MCF 10A (cell line): ENCODE measurements at regions not wholly inside any gene's neighbourhood (a gene's known extent, or its start where the extent isn't known, plus 50 kb on each side); places are given as distances from the start of the nearest gene placed in this dataset.

Experiments used
- BruUV-seq: library from RNA; stranded (reverse); fragments of 400-500 nt; replicated peaks from 2 replicates; lab custom pipeline; 2021; lab: Mats Ljungman, UMichigan
- CTCF ChIA-PET: fragments of 300-600 bp; sonication (Branson Sonifier 250); formaldehyde crosslinking; extraction: SDS; loops from one replicate; lab custom pipeline; 2021; ENCODE audit warnings: antibody characterized with exemption, inconsistent platforms; lab: Yijun Ruan, JAX
- POLR2A ChIA-PET: fragments of 300-600, 350-650 bp; sonication (Branson Sonifier 250); formaldehyde crosslinking; extraction: SDS; loops from one replicate; lab custom pipeline; 2020; ENCODE audit warnings: antibody characterized with exemption, inconsistent platforms; lab: Yijun Ruan, JAX
- DNase-seq: peaks from one replicate; pipeline ENCODE4 v3.0.0-alpha.2; 2018; ENCODE audit not compliant: unreplicated experiment
- H3K27ac Mint-ChIP-seq: one replicate; pipeline ENCODE4 v1.8.0; 2022; ENCODE audit warnings: mild to moderate bottlenecking, low read depth, mixed read lengths; ENCODE audit not compliant: unreplicated experiment
- H3K27me3 Mint-ChIP-seq: one replicate; pipeline ENCODE4 v1.8.0; 2022; ENCODE audit warnings: mixed read lengths; ENCODE audit not compliant: insufficient read depth, unreplicated experiment
- H3K36me3 Mint-ChIP-seq: one replicate; pipeline ENCODE4 v1.8.0; 2022; ENCODE audit warnings: mild to moderate bottlenecking, moderate library complexity, mixed read lengths; ENCODE audit not compliant: insufficient read depth, unreplicated experiment
- H3K4me1 Mint-ChIP-seq: one replicate; pipeline ENCODE4 v1.8.0; 2022; ENCODE audit warnings: mixed read lengths; ENCODE audit not compliant: insufficient read depth, unreplicated experiment
- H3K4me3 Mint-ChIP-seq: one replicate; pipeline ENCODE4 v1.8.0; 2022; ENCODE audit warnings: mild to moderate bottlenecking, moderate library complexity, mixed read lengths; ENCODE audit not compliant: unreplicated experiment
- H3K9me3 Mint-ChIP-seq: one replicate; pipeline ENCODE4 v1.8.0; 2022; ENCODE audit warnings: mixed read lengths; ENCODE audit not compliant: unreplicated experiment
- intact Hi-C: fragments of 100-400 bp; cut with micrococcal nuclease; formaldehyde crosslinking; loops from 2 replicates; pipeline ENCODE4 v1.14.1; 2022
- TF ChIP-seq, protein P1 (sequence below): fragments of 200-600 bp; IDR thresholded peaks from one replicate; pipeline ENCODE4 v1.8.0; 2022; ENCODE audit warnings: antibody characterized with exemption, mild to moderate bottlenecking; ENCODE audit not compliant: unreplicated experiment

DNA sequence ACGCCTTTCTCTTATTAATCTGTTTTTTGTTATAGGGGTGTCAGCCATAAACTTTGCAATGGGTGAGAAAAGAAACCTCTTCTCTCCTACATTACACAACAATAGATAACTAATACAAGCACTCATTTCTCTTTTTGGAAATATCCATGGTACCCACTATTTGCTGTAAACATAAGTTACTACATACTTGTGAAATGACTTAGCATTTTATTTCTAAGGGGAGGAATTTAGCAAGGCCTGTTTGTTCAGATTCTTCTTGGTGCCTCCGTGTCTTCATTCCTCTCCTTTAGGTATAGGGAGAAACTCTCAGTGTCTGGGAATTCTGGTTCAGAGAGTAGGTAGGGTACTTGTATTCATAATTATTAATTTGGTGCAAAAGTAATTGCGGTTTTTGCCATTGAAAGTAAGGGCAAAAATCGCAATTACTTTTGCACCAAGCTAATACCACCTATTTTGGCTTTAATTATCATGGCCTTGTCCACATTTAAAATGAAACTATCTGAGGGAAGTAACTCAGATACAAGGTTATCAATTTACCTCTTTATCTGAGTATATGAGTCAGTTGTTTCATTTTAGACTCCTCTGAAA is 134.8 kb downstream of the MREG start:
- intact Hi-C loops = no loop called here
- no peak for DNase-seq
- no peaks in the 10 kb centered on the region for H3K27me3 Mint-ChIP-seq
- POLR2A ChIA-PET = no interaction called here
- TF ChIP-seq, protein P1, sequence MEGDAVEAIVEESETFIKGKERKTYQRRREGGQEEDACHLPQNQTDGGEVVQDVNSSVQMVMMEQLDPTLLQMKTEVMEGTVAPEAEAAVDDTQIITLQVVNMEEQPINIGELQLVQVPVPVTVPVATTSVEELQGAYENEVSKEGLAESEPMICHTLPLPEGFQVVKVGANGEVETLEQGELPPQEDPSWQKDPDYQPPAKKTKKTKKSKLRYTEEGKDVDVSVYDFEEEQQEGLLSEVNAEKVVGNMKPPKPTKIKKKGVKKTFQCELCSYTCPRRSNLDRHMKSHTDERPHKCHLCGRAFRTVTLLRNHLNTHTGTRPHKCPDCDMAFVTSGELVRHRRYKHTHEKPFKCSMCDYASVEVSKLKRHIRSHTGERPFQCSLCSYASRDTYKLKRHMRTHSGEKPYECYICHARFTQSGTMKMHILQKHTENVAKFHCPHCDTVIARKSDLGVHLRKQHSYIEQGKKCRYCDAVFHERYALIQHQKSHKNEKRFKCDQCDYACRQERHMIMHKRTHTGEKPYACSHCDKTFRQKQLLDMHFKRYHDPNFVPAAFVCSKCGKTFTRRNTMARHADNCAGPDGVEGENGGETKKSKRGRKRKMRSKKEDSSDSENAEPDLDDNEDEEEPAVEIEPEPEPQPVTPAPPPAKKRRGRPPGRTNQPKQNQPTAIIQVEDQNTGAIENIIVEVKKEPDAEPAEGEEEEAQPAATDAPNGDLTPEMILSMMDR = no peak
- peaks cover 5% of the 10 kb centered on the region for H3K9me3 Mint-ChIP-seq
- H3K4me3 Mint-ChIP-seq = no peak overlapping the region
- H3K4me1 Mint-ChIP-seq = peaks cover 13% of the 10 kb centered on the region
- H3K27ac Mint-ChIP-seq = no peak overlapping the region
- H3K36me3 Mint-ChIP-seq = no peaks in the 10 kb centered on the region
- BruUV-seq = no TSS peak
- CTCF ChIA-PET = no interaction called here

DNA sequence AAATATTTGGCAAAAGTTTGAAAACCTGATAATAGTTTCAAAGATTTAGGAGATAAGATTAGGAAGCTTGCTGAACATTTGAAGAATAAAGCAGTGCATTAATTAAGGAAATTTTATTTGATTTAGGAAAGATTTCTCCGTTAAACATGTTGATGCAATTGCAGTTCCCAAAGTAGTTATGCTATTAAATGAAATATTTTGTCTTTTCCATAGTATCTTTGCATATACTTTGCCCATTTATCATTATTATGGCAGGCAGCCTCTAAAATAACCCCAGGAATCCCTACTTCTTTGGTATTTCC is 136.5 kb downstream of the MREG start:
- no TSS peak for BruUV-seq
- no peaks in the 10 kb centered on the region for H3K27me3 Mint-ChIP-seq
- POLR2A ChIA-PET = no interaction called here
- no peak overlapping the region for H3K4me3 Mint-ChIP-seq
- CTCF ChIA-PET = interaction anchor here (0.7 to 1.0 kb wide), 4 partner anchors 10 to 422 kb away, joined by 3 to 4 read pairs (median 3); no protein-coding TSS in a partner anchor
- TF ChIP-seq, protein P1 = no peak
- peaks cover 5% of the 10 kb centered on the region for H3K9me3 Mint-ChIP-seq
- no peaks in the 10 kb centered on the region for H3K36me3 Mint-ChIP-seq
- H3K27ac Mint-ChIP-seq = no peak overlapping the region
- intact Hi-C loops = no loop called here
- DNase-seq = no peak
- H3K4me1 Mint-ChIP-seq = peaks cover 13% of the 10 kb centered on the region

DNA sequence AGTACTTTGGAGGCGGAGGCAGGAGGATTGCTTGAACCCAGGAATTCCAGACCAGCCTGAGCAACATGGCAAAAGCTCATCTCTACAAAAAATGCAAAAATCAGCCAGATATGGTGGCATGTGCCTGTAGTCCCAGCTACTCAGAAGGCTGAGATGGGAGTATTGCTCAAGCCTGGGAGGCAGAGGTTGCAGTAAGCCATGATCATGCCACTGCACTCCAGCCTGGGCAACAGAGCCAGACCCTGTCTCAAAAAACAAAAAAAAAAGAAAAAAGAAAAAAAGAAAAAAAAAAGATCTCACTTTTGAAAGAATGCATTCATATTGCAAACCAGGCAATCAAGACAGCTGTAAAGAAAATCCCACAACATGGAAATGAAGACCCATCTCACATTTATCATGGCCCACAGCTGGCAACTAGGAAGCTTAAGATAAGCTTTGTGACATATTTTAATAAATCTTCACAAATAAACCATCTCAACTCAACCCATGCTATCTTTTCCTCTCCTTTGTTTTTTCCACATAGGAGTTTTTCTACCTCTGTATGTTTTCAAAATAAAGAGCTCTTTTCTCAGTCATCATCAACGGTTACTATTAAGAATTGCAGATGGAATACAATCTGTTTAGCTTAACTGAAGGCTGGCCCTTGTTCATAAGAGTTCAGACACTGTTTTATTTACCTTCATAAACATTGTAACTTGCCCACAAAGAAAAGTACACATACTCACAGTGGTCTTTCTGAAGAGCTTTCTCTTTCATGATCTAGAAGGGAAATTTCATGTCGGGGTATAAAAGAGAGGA is 137.0 kb downstream of the MREG start:
- no peaks in the 10 kb centered on the region for H3K27me3 Mint-ChIP-seq
- TF ChIP-seq, protein P1 = no peak
- POLR2A ChIA-PET = no interaction called here
- peaks cover 5% of the 10 kb centered on the region for H3K9me3 Mint-ChIP-seq
- no peak overlapping the region for H3K4me3 Mint-ChIP-seq
- H3K36me3 Mint-ChIP-seq = no peaks in the 10 kb centered on the region
- DNase-seq = no peak
- CTCF ChIA-PET = interaction anchor here (0.6 to 1.0 kb wide), 6 partner anchors 11 to 422 kb away, joined by 3 to 4 read pairs (median 3); no protein-coding TSS in a partner anchor
- H3K27ac Mint-ChIP-seq = no peak overlapping the region
- intact Hi-C loops = no loop called here
- H3K4me1 Mint-ChIP-seq = peaks cover 8% of the 10 kb centered on the region
- no TSS peak for BruUV-seq

DNA sequence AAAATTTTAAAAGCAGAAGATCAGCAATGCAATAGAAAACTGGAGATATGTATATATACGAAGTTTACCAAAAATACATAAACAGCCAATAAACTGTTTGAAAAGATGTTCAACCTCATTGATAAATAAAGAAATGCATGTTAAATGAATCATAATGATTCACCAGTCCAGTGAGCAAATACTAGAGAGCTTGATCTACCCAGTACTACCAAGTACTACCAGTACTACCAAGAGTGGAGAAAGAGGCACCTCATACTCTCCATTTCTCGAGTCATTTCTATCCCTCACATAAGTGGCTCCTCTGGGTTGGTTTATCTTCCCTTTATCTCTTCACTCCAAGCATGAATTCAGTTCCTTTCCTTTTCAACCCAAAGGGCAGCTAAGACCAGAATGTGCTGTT is 138.9 kb downstream of the MREG start:
- no TSS peak for BruUV-seq
- intact Hi-C loops = no loop called here
- Mint-ChIP-seq H3K27ac (no peak overlapping the region), H3K4me1 (peaks cover 17% of the 10 kb centered on the region), H3K9me3 (peaks cover 5% of the 10 kb centered on the region), H3K27me3 (no peaks in the 10 kb centered on the region), H3K36me3 (no peaks in the 10 kb centered on the region), H3K4me3 (no peak overlapping the region)
- POLR2A ChIA-PET = interaction anchor here (0.5 to 0.6 kb wide), 2 partner anchors 139 to 465 kb away, joined by 3 to 5 read pairs; no protein-coding TSS in a partner anchor
- DNase-seq = no peak
- TF ChIP-seq, protein P1 = no peak
- CTCF ChIA-PET = no interaction called here
